ENCODE measurements at regions not wholly inside any gene's neighbourhood (a gene's known extent, or its start where the extent isn't known, plus 50 kb on each side); places are given as distances from the start of the nearest gene placed in this dataset.

GRCh38 chr10:108775911-108776475 is 1147.3 kb downstream of the XPNPEP1 start:
- Histone ChIP-seq H3K79me2 (ENCODE audit: insufficient read depth, low read length) (no peaks in the 10 kb centered on the region), H3K9me3 (ENCODE audit: control insufficient read depth in 1 of 2, insufficient read depth in 1 of 2, low read depth in 1 of 2, low read length in 2 of 2) (peaks cover 15 to 25% of the 10 kb centered on the region in 2 experiments; a peak in 3 of 4 replicates), H3K4me2 (ENCODE audit: low read length) (no peak overlapping the region), H3K9me2 (ENCODE audit: insufficient read depth) (no peaks in the 10 kb centered on the region), H3K27me3 (ENCODE audit: insufficient read depth, low read length) (no peaks in the 10 kb centered on the region), H3K9ac (ENCODE audit: low read length) (no peak overlapping the region), H4K20me1 (ENCODE audit: insufficient read depth) (no peaks in the 10 kb centered on the region), H3K4me3 (replicated peaks in 1 of 2; ENCODE audit: low read depth in 1 of 2, low read length in 2 of 2) (no peak overlapping the region), H2AFZ (ENCODE audit: low read depth, low read length, poor library complexity, severe bottlenecking) (no peak overlapping the region), H3K36me3 (ENCODE audit: control insufficient read depth in 1 of 2, insufficient read depth in 2 of 2, low read length in 2 of 2) (no peaks in the 10 kb centered on the region), H3K4me1 (ENCODE audit: control insufficient read depth in 1 of 2, insufficient read depth in 2 of 2, low read length in 2 of 2) (no peaks in the 10 kb centered on the region; a peak in 1 of 4 replicates), H3K27ac (ENCODE audit: low read depth, low read length) (no peak overlapping the region)
- intact Hi-C loops (cut with micrococcal nuclease) = no loop called here
- no peak for DNase-seq (ENCODE audit: low read depth, low spot score)
- ATAC-seq = no peak
- POLR2A ChIA-PET = no interaction called here
- BruUV-seq (replicated peaks) = no TSS peak
- no peak for TF ChIP-seq SP1 (IDR thresholded peaks at IDR 0.05; ENCODE audit: low read depth)
- TF ChIP-seq CEBPB (IDR thresholded peaks at IDR 0.05; ENCODE audit: low read depth) = no peak
- TF ChIP-seq EZH2 (IDR thresholded peaks at IDR 0.05) = no peak
- TF ChIP-seq RAD21 (IDR thresholded peaks at IDR 0.05; ENCODE audit: low read depth) = no peak
- TF ChIP-seq ZNF274 (IDR thresholded peaks at IDR 0.05; ENCODE audit: low read depth, low read length) = no peak
- no peak for TF ChIP-seq POLR2A (IDR thresholded peaks at IDR 0.05; ENCODE audit: borderline replicate concordance, extremely low read depth, insufficient read depth, insufficient read length)
- TF ChIP-seq TCF7L2 (IDR thresholded peaks at IDR 0.05; ENCODE audit: borderline replicate concordance, extremely low read depth, insufficient read depth, insufficient read length) = no peak
- no peak for TF ChIP-seq FOSL1 (IDR thresholded peaks at IDR 0.05; ENCODE audit: low read depth)
- TF ChIP-seq SIN3A (IDR thresholded peaks at IDR 0.05; ENCODE audit: low read depth) = no peak
- no peak for TF ChIP-seq POLR2AphosphoS5 (IDR thresholded peaks at IDR 0.05; ENCODE audit: low read depth, low read length)
- no peak for TF ChIP-seq ELF1 (IDR thresholded peaks at IDR 0.05; ENCODE audit: borderline replicate concordance, low read depth)
- TF ChIP-seq EGR1 (IDR thresholded peaks at IDR 0.05; ENCODE audit: low read depth) = no peak
- no peak for TF ChIP-seq ATF3 (IDR thresholded peaks at IDR 0.05)
- TF ChIP-seq REST (IDR thresholded peaks at IDR 0.05; ENCODE audit: low read depth) = no peak
- TF ChIP-seq ZFX (IDR thresholded peaks at IDR 0.05) = no peak
- no peak for TF ChIP-seq ZBTB33 (IDR thresholded peaks at IDR 0.05; ENCODE audit: extremely low read depth, insufficient replicate concordance, low read length)
- RAD21 ChIA-PET (ENCODE audit: low non-redundant PET in 1 of 2, low total read pairs in 2 of 2, uncharacterized antibody in 2 of 2, unreplicated experiment in 2 of 2) = no interaction called here
- CTCF ChIA-PET = no interaction called here

Measured in HCT116 (cell line).